OCI-LY3 (cell line): ENCODE measurements at regions not wholly inside any gene's neighbourhood (a gene's known extent, or its start where the extent isn't known, plus 50 kb on each side); places are given as distances from the start of the nearest gene placed in this dataset.

Experiments
- H2AFZ ChIP-seq: fragments of 200-600, 300-600 bp; shearing (Covaris generic); 2 replicates; pipeline ENCODE4 v1.6.0; 2014; ENCODE audit warnings: antibody characterized with exemption, low read depth, low read length
- H3K27ac ChIP-seq: fragments of 200-600, 300-600 bp; sonication (generic); 2 replicates; pipeline ENCODE4 v1.5.1; 2014; ENCODE audit warnings: mild to moderate bottlenecking, low read length, moderate library complexity, mixed read lengths
- H3K27me3 ChIP-seq: fragments of 200-600, 300-600 bp; sonication (generic); 2 replicates; pipeline ENCODE4 v1.6.1; 2014; ENCODE audit warnings: low read depth, low read length, mixed read lengths
- H3K36me3 ChIP-seq: fragments of 200-600, 300-600 bp; sonication (generic); replicated peaks from 2 replicates; pipeline ENCODE3; 2014; ENCODE audit warnings: low read depth, low read length, mixed read lengths
- H3K4me1 ChIP-seq: fragments of 300-600, 200-600 bp; sonication (generic); 2 replicates; pipeline ENCODE4 v1.6.1; 2014; ENCODE audit warnings: low read length, mixed read lengths
- H3K4me2 ChIP-seq: fragments of 200-600, 300-600 bp; sonication (generic); 2 replicates; pipeline ENCODE4 v1.6.1; 2014; ENCODE audit warnings: low read length, mixed read lengths
- H3K4me3 ChIP-seq: fragments of 300-600, 200-600 bp; sonication (generic); 2 replicates; pipeline ENCODE4 v1.5.1; 2014; ENCODE audit warnings: antibody characterized with exemption, mild to moderate bottlenecking, low read length, moderate library complexity
- H3K79me2 ChIP-seq: fragments of 300-600, 200-600 bp; shearing (Covaris generic); 2 replicates; pipeline ENCODE4 v1.6.1; 2014; ENCODE audit warnings: mild to moderate bottlenecking, low read length, mixed read lengths
- H3K9ac ChIP-seq: fragments of 300-600, 200-600 bp; shearing (Covaris generic); 2 replicates; pipeline ENCODE4 v1.6.0; 2014; ENCODE audit warnings: mild to moderate bottlenecking, low read length, moderate library complexity
- H3K9me3 ChIP-seq: fragments of 200-600, 300-600 bp; shearing (Covaris generic); 2 replicates; pipeline ENCODE4 v1.6.1; 2014; ENCODE audit warnings: low read length, mixed read lengths; ENCODE audit not compliant: insufficient read depth
- H4K20me1 ChIP-seq: fragments of 200-600, 300-600 bp; sonication (generic); 2 replicates; pipeline ENCODE4 v1.6.1; 2016; ENCODE audit warnings: low read length, mixed read lengths; ENCODE audit not compliant: insufficient read depth
- CTCF ChIP-seq: fragments of 200-600, 300-600 bp; sonication (generic); IDR thresholded peaks from 2 replicates; pipeline ENCODE4 v1.5.1; 2014; ENCODE audit warnings: antibody characterized with exemption, low read length, low read depth
- EZH2phosphoT487 ChIP-seq: fragments of 200-600 bp; shearing (Covaris generic); IDR thresholded peaks from 2 replicates; pipeline ENCODE4 v1.6.1; 2018; ENCODE audit warnings: antibody characterized with exemption, mixed run types, low read depth

GRCh38 chr2:235416858-235417499 is 76.9 kb upstream of the AGAP1 start:
- Histone ChIP-seq H3K27me3 (no peaks in the 10 kb centered on the region), H3K27ac (no peak overlapping the region), H2AFZ (no peak overlapping the region), H3K4me2 (no peak overlapping the region), H4K20me1 (no peaks in the 10 kb centered on the region), H3K36me3 (no peaks in the 10 kb centered on the region), H3K4me1 (no peaks in the 10 kb centered on the region), H3K4me3 (no peak overlapping the region), H3K9ac (no peak overlapping the region), H3K9me3 (no peaks in the 10 kb centered on the region), H3K79me2 (no peaks in the 10 kb centered on the region)
- TF ChIP-seq EZH2phosphoT487 (no peak), CTCF (no peak)

- Histone ChIP-seq H2AFZ (no peak overlapping the region), H3K4me3 (no peak overlapping the region), H3K4me1 (no peaks in the 10 kb centered on the region), H3K27ac (no peak overlapping the region), H3K36me3 (no peaks in the 10 kb centered on the region), H3K27me3 (no peaks in the 10 kb centered on the region), H3K79me2 (no peaks in the 10 kb centered on the region), H4K20me1 (no peaks in the 10 kb centered on the region), H3K9ac (no peak overlapping the region), H3K9me3 (no peaks in the 10 kb centered on the region), H3K4me2 (no peak overlapping the region)
- TF ChIP-seq CTCF, result no peak
- no peak for TF ChIP-seq EZH2phosphoT487
Measured at GRCh38 chr2:235418918-235419317, 74.9 kb upstream of the AGAP1 start.

- H3K4me1 ChIP-seq, result no peaks in the 10 kb centered on the region
- no peaks in the 10 kb centered on the region for H3K27me3 ChIP-seq
- no peaks in the 10 kb centered on the region for H3K79me2 ChIP-seq
- H3K36me3 ChIP-seq, result no peaks in the 10 kb centered on the region
- TF ChIP-seq CTCF (no peak), EZH2phosphoT487 (no peak)
- H3K4me2 ChIP-seq, result no peak overlapping the region
- H4K20me1 ChIP-seq, result no peaks in the 10 kb centered on the region
- no peak overlapping the region for H3K4me3 ChIP-seq
- H3K9me3 ChIP-seq, result no peaks in the 10 kb centered on the region
- H2AFZ ChIP-seq, result no peak overlapping the region
- H3K9ac ChIP-seq, result no peak overlapping the region
- H3K27ac ChIP-seq, result no peak overlapping the region
Measured at GRCh38 chr2:235419996-235420395, 73.8 kb upstream of the AGAP1 start.

- no peaks in the 10 kb centered on the region for H3K36me3 ChIP-seq
- TF ChIP-seq CTCF (no peak), EZH2phosphoT487 (no peak)
Measured at GRCh38 chr2:235421618-235422017, 72.2 kb upstream of the AGAP1 start.

More at GRCh38 chr2:235421618-235422017, 72.2 kb upstream of the AGAP1 start:
- H2AFZ ChIP-seq, result no peak overlapping the region
- H3K27ac ChIP-seq, result no peak overlapping the region
- no peaks in the 10 kb centered on the region for H3K4me1 ChIP-seq
- no peak overlapping the region for H3K4me3 ChIP-seq
- H3K27me3 ChIP-seq, result no peaks in the 10 kb centered on the region
- no peaks in the 10 kb centered on the region for H3K9me3 ChIP-seq
- H3K79me2 ChIP-seq, result no peaks in the 10 kb centered on the region
- no peak overlapping the region for H3K4me2 ChIP-seq
- H4K20me1 ChIP-seq, result no peaks in the 10 kb centered on the region
- no peak overlapping the region for H3K9ac ChIP-seq
